Loucy (cell line): ENCODE measurements at regions not wholly inside any gene's neighbourhood (a gene's known extent, or its start where the extent isn't known, plus 50 kb on each side); places are given as distances from the start of the nearest gene placed in this dataset.

Experiments used
- H2AFZ ChIP-seq: fragments of 200-600 bp; sonication (generic); 2 replicates; pipeline ENCODE4 v1.6.0; 2016; ENCODE audit warnings: antibody characterized with exemption, mild to moderate bottlenecking, low read length, moderate library complexity
- H3F3A ChIP-seq: fragments of 200-600 bp; 2 replicates; pipeline ENCODE4 v1.6.0; 2016; ENCODE audit warnings: antibody characterized with exemption, low read depth, mild to moderate bottlenecking
- H3K27me3 ChIP-seq: fragments of 200-600 bp; sonication (generic); 2 replicates; pipeline ENCODE4 v1.6.1; 2014; ENCODE audit warnings: low read length, mild to moderate bottlenecking; ENCODE audit not compliant: insufficient read depth, poor library complexity, severe bottlenecking
- H3K36me3 ChIP-seq: fragments of 200-600 bp; sonication (generic); 2 replicates; pipeline ENCODE4 v1.6.1; 2016; ENCODE audit warnings: low read length; ENCODE audit not compliant: insufficient read depth
- H3K4me1 ChIP-seq: fragments of 200-600 bp; sonication (generic); 2 replicates; pipeline ENCODE4 v1.5.1; 2014; ENCODE audit warnings: low read length, mild to moderate bottlenecking; ENCODE audit not compliant: insufficient read depth, poor library complexity, severe bottlenecking
- H3K4me2 ChIP-seq: fragments of 200-600 bp; sonication (generic); 2 replicates; pipeline ENCODE4 v1.6.0; 2014; ENCODE audit warnings: antibody characterized with exemption, low read length, low read depth, mild to moderate bottlenecking; ENCODE audit not compliant: poor library complexity, severe bottlenecking
- H3K4me3 ChIP-seq: fragments of 200-600 bp; sonication (generic); 2 replicates; pipeline ENCODE4 v1.5.1; 2014; ENCODE audit warnings: low read length, mild to moderate bottlenecking, mixed read lengths; ENCODE audit not compliant: poor library complexity, severe bottlenecking
- H3K79me2 ChIP-seq: fragments of 200-600 bp; sonication (generic); 2 replicates; pipeline ENCODE4 v1.6.1; 2014; ENCODE audit warnings: low read length; ENCODE audit not compliant: insufficient read depth
- H3K9ac ChIP-seq: fragments of 200-600 bp; sonication (generic); 2 replicates; pipeline ENCODE4 v1.6.0; 2014; ENCODE audit warnings: mild to moderate bottlenecking, low read depth, low read length, moderate library complexity; ENCODE audit not compliant: poor library complexity, severe bottlenecking
- H3K9me2 ChIP-seq: fragments of 200-600 bp; sonication (generic); replicated peaks from 2 replicates; pipeline ENCODE4 v1.6.1; 2016; ENCODE audit warnings: low read depth, low read length, mixed read lengths
- H3K9me3 ChIP-seq: fragments of 200-600 bp; sonication (generic); 2 replicates; pipeline ENCODE4 v1.6.1; 2014; ENCODE audit warnings: mild to moderate bottlenecking, antibody characterized with exemption, low read length, low read depth; ENCODE audit not compliant: insufficient read depth
- H4K20me1 ChIP-seq: fragments of 200-600 bp; sonication (generic); 2 replicates; pipeline ENCODE4 v1.6.0; 2014; ENCODE audit warnings: antibody characterized with exemption, low read length, mild to moderate bottlenecking; ENCODE audit not compliant: insufficient read depth, poor library complexity, severe bottlenecking
- EZH2phosphoT487 ChIP-seq: fragments of 200-600 bp; IDR thresholded peaks from 2 replicates; pipeline ENCODE4 v1.6.1; 2018; ENCODE audit warnings: antibody characterized with exemption, mild to moderate bottlenecking, moderate library complexity, borderline replicate concordance
- TF ChIP-seq, protein P1 (sequence below): fragments of 200-600 bp; sonication (generic); conservative IDR thresholded peaks from 2 replicates; pipeline ENCODE4 v1.5.1; 2014; ENCODE audit warnings: mild to moderate bottlenecking, antibody characterized with exemption, low read length

DNA sequence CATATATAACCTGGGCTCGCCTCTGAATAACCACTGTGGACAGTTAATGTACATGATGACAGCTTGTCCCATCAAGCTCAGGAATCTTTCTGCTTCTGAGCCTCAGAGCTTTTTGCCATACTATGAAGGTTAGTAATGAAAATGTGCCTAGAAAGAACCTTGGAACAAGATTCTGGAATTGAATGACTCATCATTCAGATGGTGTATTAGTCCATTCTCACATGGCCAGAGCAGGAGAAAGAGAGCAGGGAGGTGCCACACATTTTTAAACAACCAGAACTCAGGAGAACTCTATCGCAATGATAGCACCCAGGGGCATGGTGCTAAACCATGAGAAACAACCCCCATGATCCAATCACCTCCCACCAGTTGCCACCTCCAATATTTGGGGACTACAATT lies 542.1 kb downstream of the PRR16 start:
- Histone ChIP-seq H3K4me3 (no peak overlapping the region), H3K27me3 (no peaks in the 10 kb centered on the region), H3K4me2 (no peak overlapping the region), H4K20me1 (no peaks in the 10 kb centered on the region), H3K79me2 (no peaks in the 10 kb centered on the region), H3K4me1 (no peaks in the 10 kb centered on the region), H3K9me3 (no peaks in the 10 kb centered on the region), H3K9me2 (no peaks in the 10 kb centered on the region), H3K9ac (no peak overlapping the region), H3F3A (no peaks in the 10 kb centered on the region), H3K36me3 (no peaks in the 10 kb centered on the region), H2AFZ (no peak overlapping the region)
- TF ChIP-seq, protein P1, sequence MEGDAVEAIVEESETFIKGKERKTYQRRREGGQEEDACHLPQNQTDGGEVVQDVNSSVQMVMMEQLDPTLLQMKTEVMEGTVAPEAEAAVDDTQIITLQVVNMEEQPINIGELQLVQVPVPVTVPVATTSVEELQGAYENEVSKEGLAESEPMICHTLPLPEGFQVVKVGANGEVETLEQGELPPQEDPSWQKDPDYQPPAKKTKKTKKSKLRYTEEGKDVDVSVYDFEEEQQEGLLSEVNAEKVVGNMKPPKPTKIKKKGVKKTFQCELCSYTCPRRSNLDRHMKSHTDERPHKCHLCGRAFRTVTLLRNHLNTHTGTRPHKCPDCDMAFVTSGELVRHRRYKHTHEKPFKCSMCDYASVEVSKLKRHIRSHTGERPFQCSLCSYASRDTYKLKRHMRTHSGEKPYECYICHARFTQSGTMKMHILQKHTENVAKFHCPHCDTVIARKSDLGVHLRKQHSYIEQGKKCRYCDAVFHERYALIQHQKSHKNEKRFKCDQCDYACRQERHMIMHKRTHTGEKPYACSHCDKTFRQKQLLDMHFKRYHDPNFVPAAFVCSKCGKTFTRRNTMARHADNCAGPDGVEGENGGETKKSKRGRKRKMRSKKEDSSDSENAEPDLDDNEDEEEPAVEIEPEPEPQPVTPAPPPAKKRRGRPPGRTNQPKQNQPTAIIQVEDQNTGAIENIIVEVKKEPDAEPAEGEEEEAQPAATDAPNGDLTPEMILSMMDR = no peak
- TF ChIP-seq EZH2phosphoT487 = no peak

DNA sequence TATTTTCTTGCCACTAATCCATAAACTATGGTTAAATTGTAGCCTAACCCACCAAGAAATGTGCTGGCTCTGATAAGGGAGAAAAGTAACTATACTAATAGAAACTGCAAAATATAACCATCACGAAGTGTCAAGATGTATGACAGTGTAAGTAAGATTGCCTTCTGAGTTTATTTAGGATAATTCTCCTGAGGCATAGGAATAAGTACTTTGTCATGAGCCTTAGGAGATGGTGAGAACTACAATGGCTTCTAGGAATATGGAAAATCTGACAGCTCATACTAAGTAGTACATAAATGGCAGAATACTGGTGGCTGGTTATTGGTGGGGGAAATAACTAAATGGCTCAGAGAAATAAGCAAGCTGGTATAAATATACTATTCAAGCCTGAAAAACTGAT lies 543.9 kb downstream of the PRR16 start:
- Histone ChIP-seq H3K27me3 (no peaks in the 10 kb centered on the region), H3K9me2 (no peaks in the 10 kb centered on the region)

DNA sequence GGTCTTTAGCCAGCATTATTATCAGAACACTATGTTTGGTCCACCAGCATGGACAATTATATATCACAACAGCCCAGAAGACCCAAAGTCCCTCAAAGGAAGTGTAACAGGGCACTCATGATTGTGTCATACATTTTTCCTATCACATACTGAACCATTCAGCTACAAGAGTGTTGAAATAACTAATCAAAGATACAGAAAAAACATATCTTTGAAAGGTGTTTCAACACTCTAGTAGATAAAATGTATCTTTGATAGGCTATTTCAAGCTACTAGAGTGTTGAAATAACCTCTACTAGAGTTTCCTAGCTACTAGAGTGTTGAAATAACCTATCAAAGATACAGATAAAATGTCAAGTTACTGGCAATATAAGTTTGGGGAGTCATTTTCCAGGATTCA lies 545.0 kb downstream of the PRR16 start:
- H3K9me3 ChIP-seq = no peaks in the 10 kb centered on the region
- H3K27me3 ChIP-seq = no peaks in the 10 kb centered on the region
- H3K79me2 ChIP-seq = no peaks in the 10 kb centered on the region
- no peaks in the 10 kb centered on the region for H4K20me1 ChIP-seq
- no peaks in the 10 kb centered on the region for H3K4me1 ChIP-seq
- no peaks in the 10 kb centered on the region for H3F3A ChIP-seq
- H2AFZ ChIP-seq = no peak overlapping the region
- H3K9ac ChIP-seq = no peak overlapping the region
- no peak overlapping the region for H3K4me2 ChIP-seq
- no peak for TF ChIP-seq EZH2phosphoT487
- TF ChIP-seq, protein P1 = no peak
- H3K9me2 ChIP-seq = no peaks in the 10 kb centered on the region
- H3K36me3 ChIP-seq = no peaks in the 10 kb centered on the region
- no peak overlapping the region for H3K4me3 ChIP-seq

More for the DNA sequence above, 543.9 kb downstream of the PRR16 start:
- H4K20me1 ChIP-seq = no peaks in the 10 kb centered on the region
- H3K79me2 ChIP-seq = no peaks in the 10 kb centered on the region
- no peak overlapping the region for H3K9ac ChIP-seq
- no peaks in the 10 kb centered on the region for H3K4me1 ChIP-seq
- TF ChIP-seq, protein P1 = no peak
- TF ChIP-seq EZH2phosphoT487 = no peak
- no peak overlapping the region for H2AFZ ChIP-seq
- H3F3A ChIP-seq = no peaks in the 10 kb centered on the region
- no peaks in the 10 kb centered on the region for H3K9me3 ChIP-seq
- no peak overlapping the region for H3K4me2 ChIP-seq
- H3K36me3 ChIP-seq = no peaks in the 10 kb centered on the region
- no peak overlapping the region for H3K4me3 ChIP-seq
